ENCODE measurements at regions not wholly inside any gene's neighbourhood (a gene's known extent, or its start where the extent isn't known, plus 50 kb on each side); places are given as distances from the start of the nearest gene placed in this dataset.

GRCh38 chr14:65257425-65257824 lies 155.1 kb upstream of the FUT8 start:
- H3K36me3 Mint-ChIP-seq (ENCODE audit: low read depth), result no peaks in the 10 kb centered on the region
- TF ChIP-seq CTCF (IDR thresholded peaks at IDR 0.05), result no peak
- no peaks in the 10 kb centered on the region for H3K27me3 Mint-ChIP-seq
- no peak overlapping the region for H3K4me3 Mint-ChIP-seq
- H3K4me1 Mint-ChIP-seq (ENCODE audit: low read depth), result peaks cover 27% of the 10 kb centered on the region
- ChIA-PET POLR2A (interaction anchor here (1.1 kb wide), 1 partner anchor 35 kb away, joined by 3 read pairs; no protein-coding TSS in a partner anchor), CTCF (interaction anchor here (1.5 kb wide), 1 partner anchor 94 kb away, joined by 3 read pairs; no protein-coding TSS in a partner anchor)
- intact Hi-C loops (cut with micrococcal nuclease), result no loop called here
- no peak for ATAC-seq
- no peak overlapping the region for H3K27ac Mint-ChIP-seq
- DNase-seq, result no peak
- peaks cover 9% of the 10 kb centered on the region for H3K9me3 Mint-ChIP-seq

- POLR2A ChIA-PET, result no interaction called here
Observed at GRCh38 chr14:65258391-65258790, 154.1 kb upstream of the FUT8 start.

GRCh38 chr14:65259000-65259399 lies 153.5 kb upstream of the FUT8 start:
- Mint-ChIP-seq H3K4me1 (ENCODE audit: low read depth) (peaks cover 24% of the 10 kb centered on the region), H3K36me3 (ENCODE audit: low read depth) (no peaks in the 10 kb centered on the region), H3K4me3 (no peak overlapping the region), H3K9me3 (peaks cover 9% of the 10 kb centered on the region), H3K27me3 (no peaks in the 10 kb centered on the region), H3K27ac (no peak overlapping the region)
- DNase-seq, result no peak
- ChIA-PET POLR2A (no interaction called here), CTCF (interaction anchor here (1.1 kb wide), 2 partner anchors 36 to 57 kb away, joined by 3 read pairs; no protein-coding TSS in a partner anchor)
- intact Hi-C loops (cut with micrococcal nuclease), result no loop called here
- TF ChIP-seq CTCF (IDR thresholded peaks at IDR 0.05), result no peak
- no peak for ATAC-seq

More at GRCh38 chr14:65258391-65258790, 154.1 kb upstream of the FUT8 start:
- CTCF ChIA-PET, result interaction anchor here (1.1 kb wide), 2 partner anchors 35 to 56 kb away, joined by 3 read pairs; no protein-coding TSS in a partner anchor
- Mint-ChIP-seq H3K9me3 (peaks cover 9% of the 10 kb centered on the region), H3K27me3 (no peaks in the 10 kb centered on the region), H3K36me3 (ENCODE audit: low read depth) (no peaks in the 10 kb centered on the region), H3K4me1 (ENCODE audit: low read depth) (peaks cover 24% of the 10 kb centered on the region), H3K4me3 (no peak overlapping the region), H3K27ac (no peak overlapping the region)
- intact Hi-C loops (cut with micrococcal nuclease), result no loop called here
- TF ChIP-seq CTCF (IDR thresholded peaks at IDR 0.05), result no peak
- ATAC-seq (peak; percentile 24), DNase-seq (no peak)

GRCh38 chr14:65260786-65261185 lies 151.7 kb upstream of the FUT8 start:
- Mint-ChIP-seq H3K36me3 (ENCODE audit: low read depth) (no peaks in the 10 kb centered on the region), H3K27me3 (no peaks in the 10 kb centered on the region), H3K27ac (no peak overlapping the region), H3K4me3 (no peak overlapping the region), H3K9me3 (peaks cover 9% of the 10 kb centered on the region), H3K4me1 (ENCODE audit: low read depth) (peaks cover 16% of the 10 kb centered on the region)
- TF ChIP-seq CTCF (IDR thresholded peaks at IDR 0.05), result no peak
- ChIA-PET POLR2A (interaction anchor here (0.9 to 1.2 kb wide), 2 partner anchors 22 to 151 kb away, joined by 3 read pairs; no protein-coding TSS in a partner anchor), CTCF (interaction anchor here (1.1 to 1.2 kb wide), 2 partner anchors 13 to 97 kb away, joined by 3 to 4 read pairs; no protein-coding TSS in a partner anchor)
- DNase-seq (no peak), ATAC-seq (no peak)
- intact Hi-C loops (cut with micrococcal nuclease), result no loop called here

GRCh38 chr14:65261425-65261920 lies 151.1 kb upstream of the FUT8 start:
- no peak overlapping the region for H3K27ac Mint-ChIP-seq
- ATAC-seq, result no peak
- H3K36me3 Mint-ChIP-seq (ENCODE audit: low read depth), result no peaks in the 10 kb centered on the region
- peaks cover 9% of the 10 kb centered on the region for H3K4me1 Mint-ChIP-seq (ENCODE audit: low read depth)
- ChIA-PET POLR2A (interaction anchor here (0.9 to 1.2 kb wide), 2 partner anchors 21 to 150 kb away, joined by 3 read pairs; no protein-coding TSS in a partner anchor), CTCF (interaction anchor here (1.1 to 1.2 kb wide), 3 partner anchors 12 to 97 kb away, joined by 3 to 4 read pairs (median 3); no protein-coding TSS in a partner anchor)
- no peak for TF ChIP-seq CTCF (IDR thresholded peaks at IDR 0.05)
- H3K9me3 Mint-ChIP-seq, result peaks cover 9% of the 10 kb centered on the region
- no peaks in the 10 kb centered on the region for H3K27me3 Mint-ChIP-seq
- DNase-seq, result no peak
- no peak overlapping the region for H3K4me3 Mint-ChIP-seq
- intact Hi-C loops (cut with micrococcal nuclease), result no loop called here
